Immature natural killer cell (primary cell): ENCODE measurements at regions not wholly inside any gene's neighbourhood (a gene's known extent, or its start where the extent isn't known, plus 50 kb on each side); places are given as distances from the start of the nearest gene placed in this dataset.

Source experiments
- DNase-seq, 3 donors: peaks; one replicate each; pipeline ENCODE4 v3.0.0; 2022; ENCODE audit warnings: mixed read lengths in 1 of 3
- H3K27ac Mint-ChIP-seq, 6 donors: one replicate each; pipeline ENCODE4 v1.8.0; 2020; ENCODE audit warnings: mixed read lengths in 6 of 6, mild to moderate bottlenecking in 5 of 6, inconsistent platforms in 4 of 6, moderate library complexity in 3 of 6
- H3K27me3 Mint-ChIP-seq, 3 donors: one replicate each; pipeline ENCODE4 v1.8.0; 2020 to 2021; ENCODE audit warnings: low read depth in 3 of 3, mild to moderate bottlenecking in 3 of 3, mixed read lengths in 3 of 3, moderate library complexity in 3 of 3, inconsistent platforms in 1 of 3
- H3K36me3 Mint-ChIP-seq, 3 donors: one replicate each; pipeline ENCODE4 v1.8.0; 2020; ENCODE audit warnings: mixed read lengths in 3 of 3, inconsistent platforms in 2 of 3, mild to moderate bottlenecking in 2 of 3
- H3K4me1 Mint-ChIP-seq, 2 donors: one replicate each; pipeline ENCODE4 v1.8.0; 2020; ENCODE audit warnings: inconsistent platforms in 2 of 2, mild to moderate bottlenecking in 2 of 2, mixed read lengths in 2 of 2, moderate library complexity in 1 of 2
- H3K4me3 Mint-ChIP-seq, 5 donors: one replicate each; pipeline ENCODE4 v1.8.0; 2020; ENCODE audit warnings: mild to moderate bottlenecking in 5 of 5, mixed read lengths in 5 of 5, inconsistent platforms in 3 of 5, moderate library complexity in 3 of 5
- H3K9me3 Mint-ChIP-seq, 6 donors: one replicate each; pipeline ENCODE4 v1.8.0; 2020; ENCODE audit warnings: mild to moderate bottlenecking in 6 of 6, mixed read lengths in 6 of 6, inconsistent platforms in 4 of 6, moderate library complexity in 3 of 6

GRCh38 chr6:40973304-40973703 lies 65.7 kb downstream of the UNC5CL start:
- no peaks in the 10 kb centered on the region for H3K36me3 Mint-ChIP-seq
- no peaks in the 10 kb centered on the region for H3K9me3 Mint-ChIP-seq
- no peaks in the 10 kb centered on the region for H3K4me1 Mint-ChIP-seq
- no peak overlapping the region for H3K27ac Mint-ChIP-seq
- DNase-seq: no peak
- peaks cover 11 to 25% (median 22%) of the 10 kb centered on the region in 3 donors for H3K27me3 Mint-ChIP-seq
- H3K4me3 Mint-ChIP-seq: no peak overlapping the region

- Mint-ChIP-seq H3K4me3 (no peak overlapping the region), H3K27ac (no peak overlapping the region), H3K9me3 (no peaks in the 10 kb centered on the region), H3K4me1 (no peaks in the 10 kb centered on the region), H3K27me3 (peaks cover 11 to 22% (median 17%) of the 10 kb centered on the region in 3 donors), H3K36me3 (no peaks in the 10 kb centered on the region)
- DNase-seq: no peak
Measured at GRCh38 chr6:40972814-40973213, 66.2 kb downstream of the UNC5CL start.

- H3K36me3 Mint-ChIP-seq: no peaks in the 10 kb centered on the region
- no peak overlapping the region for H3K27ac Mint-ChIP-seq
- no peak for DNase-seq
- peaks cover 9 to 21% (median 11%) of the 10 kb centered on the region in 3 donors for H3K27me3 Mint-ChIP-seq
- no peak overlapping the region for H3K4me3 Mint-ChIP-seq
- no peaks in the 10 kb centered on the region for H3K9me3 Mint-ChIP-seq
- H3K4me1 Mint-ChIP-seq: no peaks in the 10 kb centered on the region
Measured at GRCh38 chr6:40972190-40972589, 66.8 kb downstream of the UNC5CL start.

GRCh38 chr6:40968620-40969164 lies 70.3 kb downstream of the UNC5CL start:
- no peak for DNase-seq
- H3K36me3 Mint-ChIP-seq: no peaks in the 10 kb centered on the region
- no peaks in the 10 kb centered on the region for H3K9me3 Mint-ChIP-seq

GRCh38 chr6:40966860-40967259 lies 72.2 kb downstream of the UNC5CL start:
- Mint-ChIP-seq H3K36me3 (no peaks in the 10 kb centered on the region), H3K4me3 (no peak overlapping the region), H3K27ac (no peak overlapping the region), H3K4me1 (peaks cover 2 to 7% of the 10 kb centered on the region in 2 donors), H3K27me3 (peaks cover 2 to 3% (median 2%) of the 10 kb centered on the region in 3 donors), H3K9me3 (no peaks in the 10 kb centered on the region)
- DNase-seq: no peak

More at GRCh38 chr6:40968620-40969164, 70.3 kb downstream of the UNC5CL start:
- Mint-ChIP-seq H3K4me3 (no peak overlapping the region), H3K27ac (no peak overlapping the region), H3K4me1 (no peaks in the 10 kb centered on the region), H3K27me3 (peaks cover 4 to 5% (median 5%) of the 10 kb centered on the region in 3 donors)

- Mint-ChIP-seq H3K4me1 (peaks cover 2 to 7% of the 10 kb centered on the region in 2 donors), H3K4me3 (no peak overlapping the region), H3K27me3 (peaks cover 0 to 4% (median 2%) of the 10 kb centered on the region in 3 donors), H3K36me3 (no peaks in the 10 kb centered on the region), H3K9me3 (no peaks in the 10 kb centered on the region), H3K27ac (no peak overlapping the region)
- DNase-seq: no peak
Measured at GRCh38 chr6:40965046-40965445, 74.0 kb downstream of the UNC5CL start.

- no peak for DNase-seq
- Mint-ChIP-seq H3K27me3 (peaks cover 0 to 4% (median 2%) of the 10 kb centered on the region in 3 donors), H3K4me1 (peaks cover 2 to 7% of the 10 kb centered on the region in 2 donors), H3K27ac (no peak overlapping the region), H3K4me3 (no peak overlapping the region), H3K36me3 (no peaks in the 10 kb centered on the region), H3K9me3 (no peaks in the 10 kb centered on the region)
Measured at GRCh38 chr6:40963019-40963418, 76.0 kb downstream of the UNC5CL start.

- no peak for DNase-seq
- no peaks in the 10 kb centered on the region for H3K9me3 Mint-ChIP-seq
- H3K27ac Mint-ChIP-seq: no peak overlapping the region
- H3K27me3 Mint-ChIP-seq: peaks cover 0 to 4% (median 2%) of the 10 kb centered on the region in 3 donors
- no peaks in the 10 kb centered on the region for H3K36me3 Mint-ChIP-seq
- H3K4me3 Mint-ChIP-seq: no peak overlapping the region
- peaks cover 2 to 7% of the 10 kb centered on the region in 2 donors for H3K4me1 Mint-ChIP-seq
Measured at GRCh38 chr6:40962241-40962640, 76.8 kb downstream of the UNC5CL start.

- Mint-ChIP-seq H3K27ac (no peak overlapping the region), H3K4me1 (peaks cover 2 to 7% of the 10 kb centered on the region in 2 donors), H3K9me3 (no peaks in the 10 kb centered on the region), H3K27me3 (peaks cover 0 to 3% (median 2%) of the 10 kb centered on the region in 3 donors), H3K4me3 (no peak overlapping the region), H3K36me3 (no peaks in the 10 kb centered on the region)
- DNase-seq: no peak
Measured at GRCh38 chr6:40961831-40962230, 77.2 kb downstream of the UNC5CL start.

- H3K9me3 Mint-ChIP-seq: no peaks in the 10 kb centered on the region
- no peak overlapping the region for H3K27ac Mint-ChIP-seq
- peaks cover 2 to 7% of the 10 kb centered on the region in 2 donors for H3K4me1 Mint-ChIP-seq
- peaks cover 0 to 3% (median 2%) of the 10 kb centered on the region in 3 donors for H3K27me3 Mint-ChIP-seq
- H3K4me3 Mint-ChIP-seq: no peak overlapping the region
- DNase-seq: no peak
- no peaks in the 10 kb centered on the region for H3K36me3 Mint-ChIP-seq
Measured at GRCh38 chr6:40960742-40961430, 78.1 kb downstream of the UNC5CL start.

GRCh38 chr6:40959781-40960327 lies 79.2 kb downstream of the UNC5CL start:
- H3K27ac Mint-ChIP-seq: no peak overlapping the region
- H3K9me3 Mint-ChIP-seq: no peaks in the 10 kb centered on the region

GRCh38 chr6:40958738-40959137 lies 80.3 kb downstream of the UNC5CL start:
- H3K27me3 Mint-ChIP-seq: peaks cover 2 to 4% (median 3%) of the 10 kb centered on the region in 3 donors
- DNase-seq: no peak
- H3K36me3 Mint-ChIP-seq: no peaks in the 10 kb centered on the region
- no peaks in the 10 kb centered on the region for H3K9me3 Mint-ChIP-seq
- no peak overlapping the region for H3K27ac Mint-ChIP-seq
- H3K4me3 Mint-ChIP-seq: no peak overlapping the region
- H3K4me1 Mint-ChIP-seq: peaks cover 2 to 7% of the 10 kb centered on the region in 2 donors

More at GRCh38 chr6:40959781-40960327, 79.2 kb downstream of the UNC5CL start:
- H3K4me3 Mint-ChIP-seq: no peak overlapping the region
- peaks cover 0 to 3% (median 2%) of the 10 kb centered on the region in 3 donors for H3K27me3 Mint-ChIP-seq
- no peaks in the 10 kb centered on the region for H3K36me3 Mint-ChIP-seq
- H3K4me1 Mint-ChIP-seq: peaks cover 2 to 7% of the 10 kb centered on the region in 2 donors
- DNase-seq: no peak

- peaks cover 2 to 7% of the 10 kb centered on the region in 2 donors for H3K4me1 Mint-ChIP-seq
- H3K27me3 Mint-ChIP-seq: peaks cover 2 to 4% (median 4%) of the 10 kb centered on the region in 3 donors
- H3K36me3 Mint-ChIP-seq: no peaks in the 10 kb centered on the region
- H3K9me3 Mint-ChIP-seq: no peaks in the 10 kb centered on the region
- no peak overlapping the region for H3K27ac Mint-ChIP-seq
- no peak overlapping the region for H3K4me3 Mint-ChIP-seq
- DNase-seq: no peak
Measured at GRCh38 chr6:40957616-40958492, 81.2 kb downstream of the UNC5CL start.

GRCh38 chr6:40956936-40957335 lies 82.1 kb downstream of the UNC5CL start:
- Mint-ChIP-seq H3K36me3 (no peaks in the 10 kb centered on the region), H3K27me3 (peaks cover 2 to 4% (median 4%) of the 10 kb centered on the region in 3 donors), H3K4me1 (peaks cover 0 to under 1% of the 10 kb centered on the region in 2 donors), H3K27ac (no peak overlapping the region), H3K9me3 (no peaks in the 10 kb centered on the region), H3K4me3 (no peak overlapping the region)
- no peak for DNase-seq
